GM19372 (cell line): ENCODE measurements at regions not wholly inside any gene's neighbourhood (a gene's known extent, or its start where the extent isn't known, plus 50 kb on each side); places are given as distances from the start of the nearest gene placed in this dataset.
A peak's percentile ranks its signal among the peaks of the same experiment; 100 is the strongest.
"Not testable (repeated sequence)": the region's sequence is repeated elsewhere in the genome, so short reads cannot be mapped to it uniquely, and the experiment has no call there.

Experiments used
- ATAC-seq: cut with Tn5 transposase; IDR thresholded peaks from one replicate; pipeline ENCODE4 v1.9.1; 2021; ENCODE audit warnings: mild to moderate bottlenecking, low read depth, moderate library complexity; ENCODE audit not compliant: unreplicated experiment

DNA sequence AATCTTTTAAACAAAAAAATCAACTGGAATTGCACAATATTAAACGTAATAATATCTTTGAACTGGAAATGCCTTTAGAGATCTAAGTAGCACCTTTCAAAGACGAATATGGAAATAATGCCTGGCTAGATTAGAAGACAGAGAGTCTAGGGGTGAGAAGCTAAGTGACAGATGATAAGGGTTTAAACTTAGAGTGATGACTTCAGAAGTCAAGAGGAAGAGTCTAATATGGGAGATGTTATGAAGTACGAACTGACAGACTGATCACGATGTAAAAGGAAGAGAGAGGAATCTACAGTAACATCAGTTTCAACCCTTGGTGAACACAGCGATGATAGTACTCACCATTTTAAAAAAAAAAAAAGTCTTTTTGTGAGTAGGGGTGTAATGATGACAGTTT is 57.9 kb downstream of the HINT1 start:
- no peak for ATAC-seq

DNA sequence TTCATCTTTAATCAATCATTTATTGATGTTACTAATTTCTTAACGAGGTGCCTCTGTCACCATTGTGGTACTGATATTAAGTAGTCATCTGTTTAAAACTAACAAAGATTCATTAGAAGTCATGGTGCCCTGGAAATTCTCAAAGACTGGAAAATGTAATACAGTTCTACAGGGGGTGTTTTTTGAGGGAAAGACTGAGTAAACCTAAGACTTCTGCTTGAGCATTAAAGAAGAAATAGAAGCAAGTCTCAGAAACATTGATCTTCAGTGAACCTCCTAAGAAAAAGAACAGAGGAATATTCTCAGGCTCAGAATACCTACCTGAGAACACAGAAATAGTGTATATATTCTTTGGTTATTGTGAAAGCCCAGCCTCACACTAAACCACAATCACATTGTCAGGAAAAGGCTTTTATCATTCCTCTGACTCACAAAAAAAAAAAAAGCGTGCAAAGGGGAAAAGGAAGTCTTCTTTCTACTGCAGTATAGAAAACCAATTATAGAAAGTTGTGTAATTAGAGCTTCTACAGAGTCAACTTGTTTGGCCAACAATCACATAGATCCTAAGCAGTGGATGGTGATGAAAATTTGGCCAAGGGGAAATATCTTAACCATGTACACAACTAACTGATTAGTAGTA is 60.8 kb downstream of the HINT1 start:
- ATAC-seq = no peak

DNA sequence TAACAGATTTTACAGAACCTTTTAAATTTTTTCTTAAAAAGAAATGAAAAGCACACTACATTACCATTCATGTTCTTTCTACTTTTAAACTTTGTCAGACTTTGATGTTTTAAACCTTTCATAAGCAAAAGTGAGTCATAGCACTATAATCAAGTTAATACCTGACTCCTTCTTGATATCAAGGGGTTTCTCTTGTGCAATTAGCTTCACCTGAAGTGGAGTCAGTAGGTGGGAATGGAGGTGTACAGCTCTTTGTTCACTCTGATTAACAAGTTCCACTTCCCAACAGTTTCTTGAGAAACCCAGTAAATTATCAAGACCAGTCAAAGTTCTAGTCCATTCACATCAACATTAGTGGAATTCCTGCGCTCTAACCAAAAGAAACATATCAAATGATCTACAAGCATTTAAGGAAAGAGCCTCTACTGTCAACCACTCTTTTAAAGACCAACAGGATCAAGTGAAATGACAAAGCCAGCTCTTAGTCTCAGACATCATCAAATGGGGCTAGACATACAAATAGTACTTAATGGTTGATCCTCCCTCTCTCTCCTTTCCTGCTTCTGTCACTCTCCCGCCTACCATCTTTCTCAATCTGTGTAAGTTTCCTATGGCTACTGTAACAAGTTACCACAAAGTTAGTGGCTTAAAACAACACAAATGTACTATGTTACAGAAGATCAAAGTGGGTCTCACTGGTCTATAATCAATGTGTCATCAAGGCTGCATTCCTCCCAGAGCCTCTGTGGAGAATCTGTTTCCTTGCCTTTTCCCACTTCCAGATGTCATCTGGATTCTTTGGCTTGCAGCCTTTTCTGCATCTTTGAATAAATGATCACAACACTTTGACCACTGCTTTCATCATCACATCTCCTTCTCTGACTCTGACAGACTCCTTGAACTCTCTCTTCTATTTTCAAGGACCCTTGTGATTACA is 68.0 kb downstream of the HINT1 start:
- ATAC-seq = no peak

GRCh38 chr5:131095561-131095960 is 69.5 kb downstream of the HINT1 start:
- not testable (repeated sequence) for ATAC-seq

GRCh38 chr5:131084436-131084835 is 80.6 kb downstream of the HINT1 start:
- ATAC-seq = no peak

- ATAC-seq = no peak
Measured at GRCh38 chr5:131081913-131082488, 83.1 kb downstream of the HINT1 start.

DNA sequence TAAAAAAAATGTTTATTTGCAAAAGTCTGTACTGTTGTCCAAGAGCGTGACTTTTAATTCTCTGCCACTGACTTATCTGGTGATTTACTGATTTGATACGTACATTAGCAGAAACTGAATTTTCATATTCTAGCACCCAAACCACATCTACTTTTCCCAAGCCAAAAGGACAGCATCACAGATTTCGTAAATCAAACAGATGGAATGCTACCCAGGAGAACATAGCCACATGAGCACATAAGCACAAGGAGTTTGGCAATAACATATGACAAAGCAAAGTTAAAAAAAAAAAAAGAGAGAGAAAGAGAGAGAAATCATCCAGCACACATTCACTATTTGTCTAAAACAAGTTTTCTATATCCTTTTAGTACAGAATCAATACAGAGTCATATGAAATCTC is 83.7 kb downstream of the HINT1 start:
- ATAC-seq = no peak

GRCh38 chr5:131079232-131079631 is 85.8 kb downstream of the HINT1 start:
- ATAC-seq = no peak

GRCh38 chr5:131068893-131069643 is 96.0 kb downstream of the HINT1 start:
- peak; percentile 95 for ATAC-seq

DNA sequence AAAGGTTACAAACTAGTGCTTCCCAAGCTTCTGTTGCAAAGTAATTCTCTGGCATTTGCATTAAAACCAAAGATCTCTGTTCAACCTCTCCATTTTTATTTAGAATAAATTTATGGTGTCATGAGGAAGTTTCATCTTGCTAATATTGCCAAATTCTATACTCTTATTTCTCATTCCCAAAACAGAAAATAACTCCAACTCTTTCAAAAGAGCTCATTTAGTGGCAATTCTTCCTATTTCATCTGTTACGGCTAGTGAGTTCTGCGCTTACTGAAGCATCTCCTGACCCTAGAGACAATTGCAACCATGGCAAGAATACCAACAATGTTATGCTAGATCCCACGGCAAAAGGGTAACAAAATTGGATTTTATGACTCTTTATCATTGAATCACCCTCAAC is 97.0 kb downstream of the HINT1 start:
- ATAC-seq = no peak

GRCh38 chr5:131067636-131068035 is 97.4 kb downstream of the HINT1 start:
- ATAC-seq = no peak

DNA sequence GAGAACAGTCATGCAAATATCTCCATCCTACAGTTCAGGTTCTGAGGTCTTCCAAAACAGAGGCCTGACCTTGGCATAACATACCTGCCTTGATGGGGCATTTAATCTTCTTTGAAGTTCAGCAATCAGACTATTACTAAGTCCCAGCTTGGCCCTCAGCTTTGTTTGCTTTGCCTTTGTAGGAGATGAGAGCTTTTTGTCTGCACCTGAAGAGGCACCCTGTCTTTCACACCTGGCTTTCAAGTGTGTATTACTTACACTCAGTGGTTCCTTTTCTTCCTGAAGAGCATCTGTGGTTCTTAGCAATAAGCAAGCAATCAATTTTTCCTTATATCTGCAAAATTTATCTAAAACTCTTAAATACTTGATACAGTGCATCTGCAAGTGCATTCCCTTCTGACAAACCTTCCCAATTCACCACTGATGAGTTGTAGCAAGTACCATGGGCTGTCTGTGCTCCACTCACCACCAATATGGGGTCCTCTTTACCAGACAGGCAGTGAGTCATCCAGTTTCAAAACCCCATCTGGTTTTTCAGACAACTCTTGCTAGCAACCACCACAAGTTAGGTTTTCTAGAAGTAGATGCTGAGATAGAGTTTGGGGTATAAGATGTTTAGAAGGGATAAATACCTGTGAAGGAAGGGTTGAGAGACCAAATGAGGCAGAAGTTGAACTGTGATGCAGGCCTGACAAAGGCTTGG is 100.2 kb downstream of the HINT1 start:
- no peak for ATAC-seq

DNA sequence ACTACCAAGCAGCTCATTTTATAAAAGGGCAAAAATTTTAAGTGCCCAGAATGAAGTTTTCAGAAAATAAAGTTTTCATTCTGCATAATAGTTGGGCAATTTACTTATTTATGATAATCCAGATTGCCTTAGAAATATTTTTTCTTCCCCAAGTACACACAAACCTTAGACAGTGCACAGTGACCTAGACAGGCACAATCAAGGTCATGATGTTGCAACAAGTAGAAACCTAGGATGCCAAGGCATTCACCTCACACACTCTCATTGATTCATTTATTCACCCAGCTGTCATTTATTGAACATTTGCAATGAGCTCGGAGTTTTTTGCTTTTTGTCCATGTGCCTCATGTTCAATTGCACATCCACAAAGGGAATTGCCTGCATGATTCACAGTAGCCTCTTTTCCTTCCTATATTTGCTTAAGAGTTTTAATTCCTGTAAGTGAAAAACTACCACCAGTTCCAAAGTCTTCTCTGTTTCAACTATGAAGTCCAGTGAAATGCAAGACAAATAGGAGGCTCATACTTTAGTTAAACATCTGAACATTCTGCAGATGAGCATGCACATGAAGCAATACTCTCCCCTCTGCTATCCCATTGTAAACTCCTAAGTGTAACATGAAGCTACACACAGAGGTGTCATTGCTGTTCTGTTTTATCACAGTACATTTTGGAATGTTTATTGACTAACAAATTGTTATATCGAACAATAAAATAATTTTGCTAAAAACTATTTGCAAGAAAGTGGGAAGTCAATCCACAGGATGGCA is 122.9 kb downstream of the HINT1 start:
- no peak for ATAC-seq

GRCh38 chr5:131023498-131023865 is 141.6 kb downstream of the HINT1 start:
- no peak for ATAC-seq

GRCh38 chr5:131022811-131023497 is 142.1 kb downstream of the HINT1 start:
- ATAC-seq = no peak

DNA sequence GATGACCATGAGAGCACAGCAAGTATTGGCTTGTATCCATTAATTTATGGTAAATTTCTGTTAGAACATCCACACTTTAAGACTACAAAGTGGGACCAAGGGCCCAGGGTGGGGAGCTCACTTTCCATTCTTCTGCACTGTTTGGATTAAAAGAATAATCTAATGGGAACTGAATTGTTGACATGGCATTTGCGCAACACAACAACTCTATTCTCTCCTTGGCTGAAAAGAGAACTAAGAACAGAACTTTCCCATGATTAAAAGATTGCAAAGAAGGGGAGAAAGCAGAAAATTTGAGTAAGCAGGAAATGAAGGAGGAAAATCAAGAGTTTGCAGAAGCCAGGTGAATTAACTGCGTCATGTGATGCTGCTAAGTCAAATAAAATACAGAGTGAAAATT is 143.4 kb downstream of the HINT1 start:
- no peak for ATAC-seq

- ATAC-seq = no peak
Measured at GRCh38 chr5:131019601-131020315, 145.3 kb downstream of the HINT1 start.

- ATAC-seq = no peak
Measured at GRCh38 chr5:131019111-131019510, 145.9 kb downstream of the HINT1 start.
